ENCODE measurements at regions not wholly inside any gene's neighbourhood (a gene's known extent, or its start where the extent isn't known, plus 50 kb on each side); places are given as distances from the start of the nearest gene placed in this dataset.

- no peak for TF ChIP-seq CTCF (IDR thresholded peaks at IDR 0.05; ENCODE audit: insufficient read depth, low read depth, low read length, missing control alignments)
- DNase-seq (ENCODE audit: low read depth) = no peak
- H3K4me3 ChIP-seq (ENCODE audit: low read length) = no peak overlapping the region
Measured at GRCh38 chr20:57930351-57930750, 220.5 kb upstream of the PMEPA1 start.

- no peak overlapping the region for H3K4me3 ChIP-seq (ENCODE audit: low read length)
- no peak for TF ChIP-seq CTCF (IDR thresholded peaks at IDR 0.05; ENCODE audit: insufficient read depth, low read depth, low read length, missing control alignments)
- no peak for DNase-seq (ENCODE audit: low read depth)
Measured at GRCh38 chr20:57928181-57928967, 218.6 kb upstream of the PMEPA1 start.

GRCh38 chr20:57927376-57927775 is 217.6 kb upstream of the PMEPA1 start:
- DNase-seq (ENCODE audit: low read depth) = no peak
- no peak overlapping the region for H3K4me3 ChIP-seq (ENCODE audit: low read length)
- no peak for TF ChIP-seq CTCF (IDR thresholded peaks at IDR 0.05; ENCODE audit: insufficient read depth, low read depth, low read length, missing control alignments)

GRCh38 chr20:57922706-57923105 is 212.9 kb upstream of the PMEPA1 start:
- no peak for TF ChIP-seq CTCF (IDR thresholded peaks at IDR 0.05; ENCODE audit: insufficient read depth, low read depth, low read length, missing control alignments)
- no peak overlapping the region for H3K4me3 ChIP-seq (ENCODE audit: low read length)
- no peak for DNase-seq (ENCODE audit: low read depth)

GRCh38 chr20:57922083-57922482 is 212.3 kb upstream of the PMEPA1 start:
- TF ChIP-seq CTCF (IDR thresholded peaks at IDR 0.05; ENCODE audit: insufficient read depth, low read depth, low read length, missing control alignments) = no peak
- DNase-seq (ENCODE audit: low read depth) = no peak

GRCh38 chr20:57921676-57922075 is 211.9 kb upstream of the PMEPA1 start:
- TF ChIP-seq CTCF (IDR thresholded peaks at IDR 0.05; ENCODE audit: insufficient read depth, low read depth, low read length, missing control alignments) = no peak
- DNase-seq (ENCODE audit: low read depth) = no peak
- H3K4me3 ChIP-seq (ENCODE audit: low read length) = no peak overlapping the region

More at GRCh38 chr20:57922083-57922482, 212.3 kb upstream of the PMEPA1 start:
- no peak overlapping the region for H3K4me3 ChIP-seq (ENCODE audit: low read length)

GRCh38 chr20:57920971-57921370 is 211.2 kb upstream of the PMEPA1 start:
- no peak for DNase-seq (ENCODE audit: low read depth)
- no peak for TF ChIP-seq CTCF (IDR thresholded peaks at IDR 0.05; ENCODE audit: insufficient read depth, low read depth, low read length, missing control alignments)
- no peak overlapping the region for H3K4me3 ChIP-seq (ENCODE audit: low read length)
